ENCODE measurements at regions not wholly inside any gene's neighbourhood (a gene's known extent, or its start where the extent isn't known, plus 50 kb on each side); places are given as distances from the start of the nearest gene placed in this dataset.

GRCh38 chr7:80288175-80289122 lies 153.8 kb downstream of the GNAI1 start:
- TF ChIP-seq CTCF (conservative IDR thresholded peaks at IDR 0.05; ENCODE audit: low read length): no peak
- no peak for TF ChIP-seq EZH2phosphoT487 (IDR thresholded peaks at IDR 0.05; ENCODE audit: borderline replicate concordance, low read depth, low read length)

Measured in OCI-LY7 (cell line).